ENCODE measurements at regions not wholly inside any gene's neighbourhood (a gene's known extent, or its start where the extent isn't known, plus 50 kb on each side); places are given as distances from the start of the nearest gene placed in this dataset.
A peak's percentile ranks its signal among the peaks of the same experiment; 100 is the strongest.

DNA sequence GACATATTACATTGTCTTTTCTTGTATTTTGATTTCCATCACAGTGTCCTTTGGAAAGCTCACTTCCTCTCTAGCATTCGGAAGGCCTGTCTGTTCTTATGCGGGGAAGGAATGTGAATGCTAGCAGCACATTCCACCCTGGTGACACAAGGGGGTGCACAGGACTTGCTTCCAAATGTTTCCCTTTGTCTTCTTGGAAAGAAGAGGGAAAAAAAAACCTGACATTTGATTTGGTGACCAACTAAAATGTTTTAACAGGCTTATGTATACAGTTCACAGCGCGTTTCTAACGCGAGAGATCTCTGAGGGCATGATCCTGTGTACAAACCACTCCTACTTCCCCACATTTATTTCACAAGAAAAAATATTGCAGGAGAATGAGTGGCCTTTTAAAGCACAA lies 107.6 kb upstream of the FXR1 start:
- TF ChIP-seq, protein P1, sequence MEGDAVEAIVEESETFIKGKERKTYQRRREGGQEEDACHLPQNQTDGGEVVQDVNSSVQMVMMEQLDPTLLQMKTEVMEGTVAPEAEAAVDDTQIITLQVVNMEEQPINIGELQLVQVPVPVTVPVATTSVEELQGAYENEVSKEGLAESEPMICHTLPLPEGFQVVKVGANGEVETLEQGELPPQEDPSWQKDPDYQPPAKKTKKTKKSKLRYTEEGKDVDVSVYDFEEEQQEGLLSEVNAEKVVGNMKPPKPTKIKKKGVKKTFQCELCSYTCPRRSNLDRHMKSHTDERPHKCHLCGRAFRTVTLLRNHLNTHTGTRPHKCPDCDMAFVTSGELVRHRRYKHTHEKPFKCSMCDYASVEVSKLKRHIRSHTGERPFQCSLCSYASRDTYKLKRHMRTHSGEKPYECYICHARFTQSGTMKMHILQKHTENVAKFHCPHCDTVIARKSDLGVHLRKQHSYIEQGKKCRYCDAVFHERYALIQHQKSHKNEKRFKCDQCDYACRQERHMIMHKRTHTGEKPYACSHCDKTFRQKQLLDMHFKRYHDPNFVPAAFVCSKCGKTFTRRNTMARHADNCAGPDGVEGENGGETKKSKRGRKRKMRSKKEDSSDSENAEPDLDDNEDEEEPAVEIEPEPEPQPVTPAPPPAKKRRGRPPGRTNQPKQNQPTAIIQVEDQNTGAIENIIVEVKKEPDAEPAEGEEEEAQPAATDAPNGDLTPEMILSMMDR (IDR thresholded peaks at IDR 0.05), result peak in 1 of 6 experiments; percentile 21
- TF ChIP-seq POLR2A (IDR thresholded peaks at IDR 0.05) (no peak), POLR2AphosphoS5 (IDR thresholded peaks at IDR 0.05) (no peak)
